AG08395 (cell line): ENCODE measurements at regions not wholly inside any gene's neighbourhood (a gene's known extent, or its start where the extent isn't known, plus 50 kb on each side); places are given as distances from the start of the nearest gene placed in this dataset.
"Not testable (repeated sequence)": the region's sequence is repeated elsewhere in the genome, so short reads cannot be mapped to it uniquely, and the experiment has no call there.

Experiments
- DNase-seq: peaks from one replicate; pipeline ENCODE4 v3.0.0; 2012; ENCODE audit warnings: mixed read lengths, low spot score

- no peak for DNase-seq
Observed at GRCh38 chr21:14683063-14683462, 136.9 kb upstream of the SAMSN1 start.

- DNase-seq, result no peak
Observed at GRCh38 chr21:14678973-14679574, 133.0 kb upstream of the SAMSN1 start.

GRCh38 chr21:14677639-14678179 lies 131.6 kb upstream of the SAMSN1 start:
- no peak for DNase-seq

- no peak for DNase-seq
Observed at GRCh38 chr21:14677013-14677412, 130.9 kb upstream of the SAMSN1 start.

- DNase-seq, result no peak
Observed at GRCh38 chr21:14675774-14676530, 129.8 kb upstream of the SAMSN1 start.

- DNase-seq, result no peak
Observed at GRCh38 chr21:14673649-14674048, 127.5 kb upstream of the SAMSN1 start.

GRCh38 chr21:14672466-14672865 lies 126.4 kb upstream of the SAMSN1 start:
- DNase-seq, result no peak

- no peak for DNase-seq
Observed at GRCh38 chr21:14670409-14670808, 124.3 kb upstream of the SAMSN1 start.

- DNase-seq, result not testable (repeated sequence)
Observed at GRCh38 chr21:14669092-14669491, 123.0 kb upstream of the SAMSN1 start.

- DNase-seq, result no peak
Observed at GRCh38 chr21:14657241-14658008, 111.3 kb upstream of the SAMSN1 start.

- DNase-seq, result no peak
Observed at GRCh38 chr21:14646893-14647292, 100.8 kb upstream of the SAMSN1 start.

- DNase-seq, result no peak
Observed at GRCh38 chr21:14645702-14646101, 99.6 kb upstream of the SAMSN1 start.

GRCh38 chr21:14632359-14632758 lies 86.2 kb upstream of the SAMSN1 start:
- no peak for DNase-seq

- no peak for DNase-seq
Observed at GRCh38 chr21:14630556-14631069, 84.5 kb upstream of the SAMSN1 start.

GRCh38 chr21:14629461-14629860 lies 83.3 kb upstream of the SAMSN1 start:
- no peak for DNase-seq

GRCh38 chr21:14623079-14623478 lies 77.0 kb upstream of the SAMSN1 start:
- DNase-seq, result not testable (repeated sequence)

GRCh38 chr21:14620152-14620551 lies 74.0 kb upstream of the SAMSN1 start:
- no peak for DNase-seq

- no peak for DNase-seq
Observed at GRCh38 chr21:14617871-14618270, 71.8 kb upstream of the SAMSN1 start.

- DNase-seq, result no peak
Observed at GRCh38 chr21:14617040-14617393, 70.9 kb upstream of the SAMSN1 start.

GRCh38 chr21:14616380-14617039 lies 70.4 kb upstream of the SAMSN1 start:
- no peak for DNase-seq

GRCh38 chr21:14615359-14615974 lies 69.4 kb upstream of the SAMSN1 start:
- DNase-seq, result no peak

- DNase-seq, result no peak
Observed at GRCh38 chr21:14614287-14614686, 68.2 kb upstream of the SAMSN1 start.
